PC-9 (cell line): ENCODE measurements at regions not wholly inside any gene's neighbourhood (a gene's known extent, or its start where the extent isn't known, plus 50 kb on each side); places are given as distances from the start of the nearest gene placed in this dataset.
"Not testable (repeated sequence)": the region's sequence is repeated elsewhere in the genome, so short reads cannot be mapped to it uniquely, and the experiment has no call there.

Experiments used
- BruUV-seq: library from RNA; stranded (reverse); fragments of 400-500 nt; replicated peaks from 2 replicates; lab custom pipeline; 2021; lab: Mats Ljungman, UMichigan
- CTCF ChIA-PET: fragments of 300-600 bp; sonication (Branson Sonifier 250); formaldehyde crosslinking; loops from one replicate; lab custom pipeline; 2022; ENCODE audit warnings: antibody characterized with exemption; lab: Charles Lee
- POLR2A ChIA-PET: fragments of 300-600 bp; sonication (Branson Sonifier 250); formaldehyde crosslinking; loops from one replicate; lab custom pipeline; 2022; ENCODE audit warnings: antibody characterized with exemption; ENCODE audit not compliant: unreplicated experiment; lab: Charles Lee
- DNase-seq, 2 experiments: peaks; one replicate each; pipeline versions ENCODE4 v3.0.0 to v3.0.0-alpha.2; 2015 to 2022; ENCODE audit warnings: mixed read lengths in 1 of 2
- H2AFZ ChIP-seq: fragments of 200-600 bp; sonication (generic); 2 replicates; pipeline ENCODE4 v1.8.1; 2017; ENCODE audit warnings: antibody characterized with exemption
- H3F3A ChIP-seq: fragments of 200-600 bp; sonication (generic); 2 replicates; pipeline ENCODE4 v1.8.1; 2017; ENCODE audit warnings: antibody characterized with exemption, mild to moderate bottlenecking, low read depth; ENCODE audit not compliant: insufficient read depth
- H3K27ac ChIP-seq: fragments of 200-600 bp; sonication (generic); 2 replicates; pipeline ENCODE4 v1.6.1; 2016; ENCODE audit warnings: mixed run types
- H3K27me3 ChIP-seq: fragments of 200-600 bp; sonication (generic); 2 replicates; pipeline ENCODE4 v1.6.1; 2016; ENCODE audit warnings: low read depth, mixed run types; ENCODE audit not compliant: insufficient read depth
- H3K36me3 ChIP-seq: fragments of 200-600 bp; sonication (generic); 2 replicates; pipeline ENCODE4 v1.6.1; 2016; ENCODE audit warnings: low read depth, mixed run types
- H3K4me1 ChIP-seq: fragments of 200-600 bp; sonication (generic); replicated peaks from 2 replicates; pipeline ENCODE4 v1.6.1; 2016; ENCODE audit warnings: mixed run types; ENCODE audit not compliant: insufficient read depth
- H3K4me2 ChIP-seq: fragments of 200-600 bp; sonication (generic); 2 replicates; pipeline ENCODE4 v1.6.1; 2017; ENCODE audit warnings: mixed run types
- H3K4me3 ChIP-seq: fragments of 200-600 bp; sonication (generic); 2 replicates; pipeline ENCODE4 v1.6.1; 2016; ENCODE audit warnings: mixed run types
- H3K79me2 ChIP-seq: fragments of 200-600 bp; sonication (generic); 2 replicates; pipeline ENCODE4 v1.6.1; 2017; ENCODE audit warnings: low read depth, mixed run types
- H3K9me2 ChIP-seq: fragments of 200-600 bp; sonication (generic); 2 replicates; pipeline ENCODE4 v1.8.1; 2017; ENCODE audit warnings: mild to moderate bottlenecking; ENCODE audit not compliant: insufficient read depth
- H3K9me3 ChIP-seq: fragments of 200-600 bp; sonication (generic); 2 replicates; pipeline ENCODE4 v1.8.1; 2016; ENCODE audit warnings: low read depth; ENCODE audit not compliant: insufficient read depth
- H4K20me1 ChIP-seq: fragments of 200-600 bp; sonication (generic); 2 replicates; pipeline ENCODE4 v1.8.1; 2017; ENCODE audit not compliant: insufficient read depth
- CTCF ChIP-seq: fragments of 200-600 bp; sonication (generic); conservative IDR thresholded peaks from 2 replicates; pipeline ENCODE4 v1.6.1; 2017; ENCODE audit warnings: mixed run types, antibody characterized with exemption, mild to moderate bottlenecking, moderate library complexity
- EZH2 ChIP-seq: fragments of 200-600 bp; sonication (generic); IDR thresholded peaks from 2 replicates; pipeline ENCODE4 v1.8.0; 2017; ENCODE audit warnings: antibody characterized with exemption, low read depth
- intact Hi-C: fragments of 100-400 bp; cut with micrococcal nuclease; formaldehyde crosslinking; loops from one replicate; pipeline ENCODE4 v1.10.0; 2022; ENCODE audit not compliant: unreplicated experiment

GRCh38 chr3:181484026-181484425, 227.7 kb upstream of the SOX2 start:
- Histone ChIP-seq H3K9me2 (no peaks in the 10 kb centered on the region), H3K79me2 (no peaks in the 10 kb centered on the region), H3K4me3 (no peak overlapping the region), H3K4me1 (no peaks in the 10 kb centered on the region), H3K36me3 (no peaks in the 10 kb centered on the region), H3K27ac (no peak overlapping the region), H3K9me3 (no peaks in the 10 kb centered on the region), H3F3A (no peaks in the 10 kb centered on the region), H4K20me1 (no peaks in the 10 kb centered on the region), H2AFZ (no peak overlapping the region), H3K27me3 (no peaks in the 10 kb centered on the region), H3K4me2 (no peak overlapping the region)
- CTCF ChIA-PET, result no interaction called here
- POLR2A ChIA-PET, result no interaction called here
- BruUV-seq, result no TSS peak
- TF ChIP-seq EZH2 (no peak), CTCF (no peak)
- no peak for DNase-seq
- intact Hi-C loops, result no loop called here

- H3K9me2 ChIP-seq, H4K20me1 ChIP-seq, H3K4me2 ChIP-seq, H3K79me2 ChIP-seq, H3K4me1 ChIP-seq, H3K4me3 ChIP-seq, H3F3A ChIP-seq, H3K27ac ChIP-seq, DNase-seq, H2AFZ ChIP-seq, H3K9me3 ChIP-seq, BruUV-seq, intact Hi-C loops, CTCF ChIA-PET, H3K27me3 ChIP-seq, H3K36me3 ChIP-seq, POLR2A ChIA-PET: not testable (repeated sequence)
Measured at GRCh38 chr3:181475146-181475545, 236.6 kb upstream of the SOX2 start.

GRCh38 chr3:181470349-181470748, 241.4 kb upstream of the SOX2 start:
- Histone ChIP-seq H3F3A (no peaks in the 10 kb centered on the region), H2AFZ (no peak overlapping the region; the same call in 1 of the 2 replicates), H3K4me2 (no peak overlapping the region), H3K4me1 (no peaks in the 10 kb centered on the region), H3K79me2 (no peaks in the 10 kb centered on the region), H3K4me3 (no peak overlapping the region), H3K27ac (no peak overlapping the region), H4K20me1 (no peaks in the 10 kb centered on the region), H3K36me3 (no peaks in the 10 kb centered on the region), H3K27me3 (no peaks in the 10 kb centered on the region), H3K9me2 (no peaks in the 10 kb centered on the region; the same call in 1 of the 2 replicates), H3K9me3 (no peaks in the 10 kb centered on the region)
- TF ChIP-seq CTCF (no peak), EZH2 (no peak)
- DNase-seq, result no peak
- ChIA-PET CTCF (no interaction called here), POLR2A (no interaction called here)
- intact Hi-C loops, result no loop called here
- no TSS peak for BruUV-seq

GRCh38 chr3:181464033-181464694, 247.6 kb upstream of the SOX2 start:
- Histone ChIP-seq H3K4me2 (no peak overlapping the region), H3K4me3 (no peak overlapping the region), H3K9me3 (no peaks in the 10 kb centered on the region), H2AFZ (no peak overlapping the region), H3K27ac (no peak overlapping the region), H3K27me3 (no peaks in the 10 kb centered on the region), H3K9me2 (no peaks in the 10 kb centered on the region; the same call in 1 of the 2 replicates), H3K36me3 (no peaks in the 10 kb centered on the region), H3F3A (no peaks in the 10 kb centered on the region), H3K4me1 (no peaks in the 10 kb centered on the region), H3K79me2 (no peaks in the 10 kb centered on the region), H4K20me1 (no peaks in the 10 kb centered on the region)
- DNase-seq, result no peak
- CTCF ChIA-PET, result no interaction called here
- no peak for TF ChIP-seq CTCF
- TF ChIP-seq EZH2, result no peak
- no TSS peak for BruUV-seq
- intact Hi-C loops, result no loop called here
- POLR2A ChIA-PET, result no interaction called here
